ENCODE measurements at regions not wholly inside any gene's neighbourhood (a gene's known extent, or its start where the extent isn't known, plus 50 kb on each side); places are given as distances from the start of the nearest gene placed in this dataset.

- TF ChIP-seq CTCF (IDR thresholded peaks at IDR 0.05) (no peak), POLR2A (IDR thresholded peaks at IDR 0.05) (no peak), POLR2AphosphoS5 (IDR thresholded peaks at IDR 0.05) (no peak)
These were observed 488.5 kb downstream of the SOX6 start for GRCh38 chr11:15867871-15868270.
